ENCODE measurements at regions not wholly inside any gene's neighbourhood (a gene's known extent, or its start where the extent isn't known, plus 50 kb on each side); places are given as distances from the start of the nearest gene placed in this dataset.

DNA sequence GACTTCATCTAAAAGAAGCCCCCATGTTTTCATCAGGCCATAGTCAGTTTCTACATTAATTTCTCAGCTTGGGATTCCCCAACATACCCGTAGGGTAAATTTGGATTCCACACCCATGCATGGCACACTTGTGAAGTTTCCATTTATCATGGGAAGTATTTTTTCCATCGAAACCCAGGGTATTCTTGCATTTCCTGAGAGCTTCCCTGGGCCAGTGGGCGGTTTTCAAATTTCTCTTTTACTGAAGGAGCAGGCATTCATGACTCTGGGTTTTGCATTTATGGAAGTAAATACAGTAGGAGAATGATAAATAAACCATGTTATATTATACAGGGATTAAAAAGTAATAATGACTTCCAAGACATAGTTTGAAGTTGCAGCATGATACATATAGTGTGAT, 93.0 kb upstream of the MAP3K1 start:
- 90% methylated on average over 3 of the region's 3 CpGs for WGBS
- Histone ChIP-seq H3K27me3 (no peaks in the 10 kb centered on the region), H3K27ac (replicated peaks in 1 of 4) (no peak overlapping the region), H3K4me1 (peaks cover 0 to 6% (median 5%) of the 10 kb centered on the region in 4 donors), H3K4me3 (no peak overlapping the region), H3K36me3 (no peaks in the 10 kb centered on the region), H3K9me3 (no peaks in the 10 kb centered on the region)
- intact Hi-C loops (cut with DNase I): no loop called here
- no peak for DNase-seq (ENCODE audit: extremely low spot score)
- TF ChIP-seq EP300 (IDR thresholded peaks at IDR 0.05) (no peak), CTCF (IDR thresholded peaks at IDR 0.05) (no peak), POLR2AphosphoS5 (IDR thresholded peaks at IDR 0.05) (no peak), POLR2A (IDR thresholded peaks at IDR 0.05; ENCODE audit: low read depth) (no peak)

- Histone ChIP-seq H3K27me3 (no peaks in the 10 kb centered on the region), H3K9me3 (no peaks in the 10 kb centered on the region), H3K4me3 (peak overlapping the region in 2 of 4 donors; percentile 9 to 13), H3K36me3 (no peaks in the 10 kb centered on the region), H3K27ac (replicated peaks in 1 of 4) (no peak overlapping the region), H3K4me1 (peaks cover 0 to 19% (median 17%) of the 10 kb centered on the region in 4 donors)
- 48% methylated on average over 11 of the region's 11 CpGs for WGBS
- TF ChIP-seq POLR2A (IDR thresholded peaks at IDR 0.05; ENCODE audit: low read depth) (no peak), CTCF (IDR thresholded peaks at IDR 0.05) (no peak), POLR2AphosphoS5 (IDR thresholded peaks at IDR 0.05) (no peak)
- DNase-seq (ENCODE audit: extremely low spot score): no peak
- intact Hi-C loops (cut with DNase I): no loop called here
Measured at GRCh38 chr5:56717253-56717987, 97.9 kb upstream of the MAP3K1 start.

GRCh38 chr5:56715986-56716385, 99.4 kb upstream of the MAP3K1 start:
- no peaks in the 10 kb centered on the region for H3K9me3 ChIP-seq
- DNase-seq (ENCODE audit: extremely low spot score): no peak
- no peak overlapping the region for H3K4me3 ChIP-seq
- WGBS: 93% methylated on average over 3 of the region's 3 CpGs
- no peaks in the 10 kb centered on the region for H3K27me3 ChIP-seq
- TF ChIP-seq POLR2AphosphoS5 (IDR thresholded peaks at IDR 0.05) (no peak), EP300 (IDR thresholded peaks at IDR 0.05) (no peak), POLR2A (IDR thresholded peaks at IDR 0.05; ENCODE audit: low read depth) (no peak), CTCF (IDR thresholded peaks at IDR 0.05) (no peak)
- peaks cover 0 to 19% (median 17%) of the 10 kb centered on the region in 4 donors for H3K4me1 ChIP-seq
- no peaks in the 10 kb centered on the region for H3K36me3 ChIP-seq
- intact Hi-C loops (cut with DNase I): no loop called here
- H3K27ac ChIP-seq (replicated peaks in 1 of 4): no peak overlapping the region

- DNase-seq (ENCODE audit: extremely low spot score): no peak
- peaks cover 0 to 19% (median 17%) of the 10 kb centered on the region in 4 donors for H3K4me1 ChIP-seq
- no peaks in the 10 kb centered on the region for H3K9me3 ChIP-seq
- no peak overlapping the region for H3K4me3 ChIP-seq
- H3K27me3 ChIP-seq: no peaks in the 10 kb centered on the region
- 82% methylated on average over 5 of the region's 5 CpGs for WGBS
- TF ChIP-seq POLR2AphosphoS5 (IDR thresholded peaks at IDR 0.05) (no peak), POLR2A (IDR thresholded peaks at IDR 0.05; ENCODE audit: low read depth) (no peak), EP300 (IDR thresholded peaks at IDR 0.05) (no peak), CTCF (IDR thresholded peaks at IDR 0.05) (no peak)
- no peaks in the 10 kb centered on the region for H3K36me3 ChIP-seq
- no peak overlapping the region for H3K27ac ChIP-seq (replicated peaks in 1 of 4)
- intact Hi-C loops (cut with DNase I): no loop called here
Measured at GRCh38 chr5:56712895-56713591, 102.3 kb upstream of the MAP3K1 start.
